HEK293 (cell line): ENCODE measurements at regions not wholly inside any gene's neighbourhood (a gene's known extent, or its start where the extent isn't known, plus 50 kb on each side); places are given as distances from the start of the nearest gene placed in this dataset.

Source experiments
- CTCF ChIA-PET: fragments of 350-600 bp; formaldehyde crosslinking; extraction: SDS; loops from one replicate; lab custom pipeline; 2021; ENCODE audit warnings: antibody characterized with exemption; lab: Yijun Ruan, JAX
- POLR2A ChIA-PET: fragments of 300-600 bp; formaldehyde crosslinking; extraction: SDS; loops from one replicate; lab custom pipeline; 2020; ENCODE audit warnings: antibody characterized with exemption, inconsistent platforms; lab: Yijun Ruan, JAX
- H3K27ac ChIP-seq: fragments of 200-500 bp; sonication (Bioruptor generic); 2 replicates; pipeline ENCODE4 v1.5.1; 2014; ENCODE audit warnings: low read depth, low read length, control low read depth, inconsistent platforms; ENCODE audit errors: extremely low read depth
- H3K36me3 ChIP-seq, 2 experiments: fragments of 200-500 bp in 1 of 2; sonication (Bioruptor generic) in 1 of 2; 1 replicate in 1 of 2; 2 replicates in 1 of 2; pipeline ENCODE4 v1.5.1; 2014 to 2017; ENCODE audit warnings: inconsistent platforms in 2 of 2, low read length in 2 of 2; ENCODE audit not compliant: control insufficient read depth in 2 of 2, insufficient read depth in 1 of 2
- H3K4me1 ChIP-seq: fragments of 200-500 bp; sonication (Bioruptor generic); 2 replicates; pipeline ENCODE4 v1.5.1; 2014; ENCODE audit warnings: mild to moderate bottlenecking, low read length, inconsistent platforms; ENCODE audit not compliant: control insufficient read depth, insufficient read depth
- H3K4me3 ChIP-seq: 2 replicates; pipeline ENCODE4 v1.5.1; 2011; ENCODE audit warnings: low read depth, mild to moderate bottlenecking, control low read depth, low read length, moderate library complexity
- H3K9me3 ChIP-seq: fragments of 200-500 bp; sonication (Bioruptor generic); 2 replicates; pipeline ENCODE4 v1.5.1; 2014; ENCODE audit warnings: low read depth, low read length, inconsistent platforms; ENCODE audit not compliant: control insufficient read depth, insufficient read depth
- GLI4 ChIP-seq: fragments of 450-650 bp; formaldehyde crosslinking; IDR thresholded peaks from 2 replicates; pipeline ENCODE4 v1.5.1; 2016; ENCODE audit warnings: missing biosample characterization, missing genetic modification characterization
- MEIS1 ChIP-seq: sonication (generic); formaldehyde crosslinking; IDR thresholded peaks from 2 replicates; pipeline ENCODE4 v1.8.1; 2022; ENCODE audit warnings: missing genetic modification reagents, mild to moderate bottlenecking, borderline replicate concordance
- SP2 ChIP-seq: fragments of 450-650 bp; formaldehyde crosslinking; IDR thresholded peaks from 2 replicates; pipeline ENCODE4 v1.5.1; 2016; ENCODE audit warnings: missing biosample characterization, missing genetic modification characterization
- ZBTB7A ChIP-seq: fragments of 450-650 bp; formaldehyde crosslinking; IDR thresholded peaks from 2 replicates; pipeline ENCODE4 v1.5.1; 2016; ENCODE audit warnings: low read depth, missing biosample characterization, missing genetic modification characterization
- ZFP37 ChIP-seq: fragments of 450-650 bp; formaldehyde crosslinking; IDR thresholded peaks from 2 replicates; pipeline ENCODE4 v1.5.1; 2016; ENCODE audit warnings: missing biosample characterization, missing genetic modification characterization
- ZNF184 ChIP-seq: fragments of 450-650 bp; IDR thresholded peaks from 2 replicates; pipeline ENCODE4 v1.5.1; 2018; ENCODE audit warnings: missing biosample characterization, mild to moderate bottlenecking, missing genetic modification characterization
- ZNF202 ChIP-seq: fragments of 450-650 bp; formaldehyde crosslinking; IDR thresholded peaks from 2 replicates; pipeline ENCODE4 v1.5.1; 2016; ENCODE audit warnings: missing biosample characterization, missing genetic modification characterization, borderline replicate concordance
- ZNF23 ChIP-seq: fragments of 450-650 bp; formaldehyde crosslinking; IDR thresholded peaks from 2 replicates; pipeline ENCODE4 v1.5.1; 2016; ENCODE audit warnings: missing biosample characterization, missing genetic modification characterization, borderline replicate concordance
- ZNF239 ChIP-seq: fragments of 450-650 bp; formaldehyde crosslinking; IDR thresholded peaks from 2 replicates; pipeline ENCODE4 v1.5.1; 2016; ENCODE audit warnings: missing biosample characterization, missing genetic modification characterization
- ZNF248 ChIP-seq: fragments of 450-650 bp; formaldehyde crosslinking; IDR thresholded peaks from 2 replicates; pipeline ENCODE4 v1.5.1; 2017; ENCODE audit warnings: missing biosample characterization, missing genetic modification characterization
- ZNF274 ChIP-seq, 2 experiments: fragments of 200-500 bp in 1 of 2; fragments of 450-650 bp in 1 of 2; sonication (Bioruptor generic) in 1 of 2; formaldehyde crosslinking in 1 of 2; IDR thresholded peaks; 2 replicates each; pipeline versions ENCODE4 v1.5.1 to v1.6.1; 2014 to 2016; ENCODE audit warnings: borderline replicate concordance in 1 of 2, inconsistent platforms in 1 of 2, low read length in 1 of 2, missing biosample characterization in 1 of 2, missing genetic modification characterization in 1 of 2
- ZNF324 ChIP-seq: fragments of 450-650 bp; formaldehyde crosslinking; IDR thresholded peaks from 2 replicates; pipeline ENCODE4 v1.5.1; 2016; ENCODE audit warnings: missing biosample characterization, missing genetic modification characterization
- ZNF449 ChIP-seq: fragments of 450-650 bp; formaldehyde crosslinking; IDR thresholded peaks from 2 replicates; pipeline ENCODE4 v1.5.1; 2017; ENCODE audit warnings: missing biosample characterization, mild to moderate bottlenecking, missing genetic modification characterization, moderate library complexity
- ZNF521 ChIP-seq: fragments of 450-650 bp; formaldehyde crosslinking; IDR thresholded peaks from 2 replicates; pipeline ENCODE4 v1.5.1; 2017; ENCODE audit warnings: missing biosample characterization, mild to moderate bottlenecking, missing genetic modification characterization
- ZNF596 ChIP-seq: fragments of 450-650 bp; IDR thresholded peaks from 2 replicates; pipeline ENCODE4 v1.5.0; 2018; ENCODE audit warnings: missing biosample characterization, mild to moderate bottlenecking, missing genetic modification characterization, moderate library complexity
- ZNF76 ChIP-seq: fragments of 450-650 bp; formaldehyde crosslinking; IDR thresholded peaks from 2 replicates; pipeline ENCODE4; 2016; ENCODE audit warnings: low read depth, missing biosample characterization, missing genetic modification characterization, borderline replicate concordance
- ZNF792 ChIP-seq: fragments of 450-650 bp; formaldehyde crosslinking; IDR thresholded peaks from 2 replicates; pipeline ENCODE4 v1.5.1; 2016; ENCODE audit warnings: missing biosample characterization, missing genetic modification characterization
- ZNF837 ChIP-seq: fragments of 450-650 bp; formaldehyde crosslinking; IDR thresholded peaks from 2 replicates; pipeline ENCODE4 v1.5.1; 2016; ENCODE audit warnings: missing biosample characterization, missing genetic modification characterization
- ZSCAN5A ChIP-seq: fragments of 450-650 bp; formaldehyde crosslinking; IDR thresholded peaks from 2 replicates; pipeline ENCODE4 v1.5.1; 2016; ENCODE audit warnings: missing biosample characterization, missing genetic modification characterization
- ZXDB ChIP-seq: fragments of 450-650 bp; formaldehyde crosslinking; IDR thresholded peaks from 2 replicates; pipeline ENCODE4 v1.5.1; 2016; ENCODE audit warnings: missing biosample characterization, missing genetic modification characterization
- TF ChIP-seq, protein P1 (sequence below): fragments of 450-650 bp; formaldehyde crosslinking; IDR thresholded peaks from 2 replicates; pipeline ENCODE4 v1.5.1; 2017; ENCODE audit warnings: missing biosample characterization, missing genetic modification characterization
- TF ChIP-seq, protein P2 (sequence below): fragments of 450-650 bp; formaldehyde crosslinking; IDR thresholded peaks from 2 replicates; pipeline ENCODE4 v1.5.1; 2017; ENCODE audit warnings: missing biosample characterization, missing genetic modification characterization

- POLR2A ChIA-PET: no interaction called here
- no peak for TF ChIP-seq ZNF184 (tag by site-specific recombination)
- TF ChIP-seq, all 188 proteins: peak for 0
These were observed 293.7 kb upstream of the CDYL start for GRCh38 chr6:4482461-4482860.

DNA sequence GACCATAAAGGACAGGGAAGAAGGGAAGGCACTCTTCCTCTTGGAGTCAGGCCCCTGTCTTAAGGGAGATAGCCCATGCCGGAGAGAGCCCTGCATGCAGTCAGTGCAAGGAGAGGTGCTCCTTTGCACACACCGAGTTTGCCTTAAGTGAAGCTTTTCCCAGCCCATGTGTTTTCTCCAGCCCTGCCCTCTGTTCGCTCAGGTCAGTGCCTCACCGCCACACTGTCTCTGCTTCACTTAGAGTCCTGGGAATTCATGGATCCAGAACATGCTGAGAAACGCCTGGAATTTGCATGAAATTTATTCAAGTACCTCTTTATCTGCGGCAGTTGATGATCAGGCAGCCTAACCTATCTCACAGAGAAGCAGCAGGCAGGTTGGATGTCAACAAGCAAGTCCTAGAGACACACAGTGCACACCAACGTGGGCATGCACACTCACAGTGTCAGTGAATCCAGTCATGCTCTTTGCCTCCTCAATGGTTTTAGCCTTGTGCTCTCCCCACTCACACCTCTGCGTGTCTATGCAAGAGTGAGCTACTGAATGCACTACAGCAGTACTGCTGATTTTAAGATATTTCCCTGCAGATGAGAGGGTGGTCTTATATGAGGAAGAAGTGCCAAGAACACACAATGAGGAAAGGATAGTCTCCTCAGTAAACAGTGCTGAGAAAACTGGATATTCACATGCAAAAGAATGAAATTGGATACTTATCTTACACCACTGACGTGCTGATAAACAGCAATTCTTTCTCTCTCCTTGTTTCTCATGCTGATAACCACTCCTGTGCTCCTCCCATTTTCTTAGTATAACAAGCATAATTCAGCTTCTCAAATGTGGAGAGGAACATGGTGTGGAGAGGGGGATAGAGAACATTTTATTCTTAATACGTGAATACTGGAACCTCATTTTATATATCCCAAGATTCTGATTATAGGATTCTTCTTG lies 295.1 kb upstream of the CDYL start:
- ChIA-PET POLR2A (no interaction called here), CTCF (interaction anchor here (0.5 kb wide), 1 partner anchor 542 kb away, joined by 3 read pairs; no protein-coding TSS in a partner anchor)
- Histone ChIP-seq H3K9me3 (no peaks in the 10 kb centered on the region), H3K27ac (no peak overlapping the region), H3K36me3 (no peaks in the 10 kb centered on the region), H3K4me1 (no peaks in the 10 kb centered on the region), H3K4me3 (no peak overlapping the region)
- TF ChIP-seq ZNF202 (tag by site-specific recombination) (no peak), GLI4 (tag by site-specific recombination) (no peak), ZNF449 (tag by site-specific recombination) (no peak), ZNF792 (tag by site-specific recombination) (no peak), ZNF274 (IDR thresholded peaks at IDR 0.05; ENCODE audit: low read length) (no peak), ZNF274 (tag by site-specific recombination; IDR thresholded peaks at IDR 0.05; ENCODE audit: borderline replicate concordance) (no peak), ZNF324 (tag by site-specific recombination) (no peak), ZXDB (tag by site-specific recombination) (no peak), ZFP37 (no peak), SP2 (tag by site-specific recombination) (no peak), ZSCAN5A (tag by site-specific recombination) (no peak)
- TF ChIP-seq, protein P1, sequence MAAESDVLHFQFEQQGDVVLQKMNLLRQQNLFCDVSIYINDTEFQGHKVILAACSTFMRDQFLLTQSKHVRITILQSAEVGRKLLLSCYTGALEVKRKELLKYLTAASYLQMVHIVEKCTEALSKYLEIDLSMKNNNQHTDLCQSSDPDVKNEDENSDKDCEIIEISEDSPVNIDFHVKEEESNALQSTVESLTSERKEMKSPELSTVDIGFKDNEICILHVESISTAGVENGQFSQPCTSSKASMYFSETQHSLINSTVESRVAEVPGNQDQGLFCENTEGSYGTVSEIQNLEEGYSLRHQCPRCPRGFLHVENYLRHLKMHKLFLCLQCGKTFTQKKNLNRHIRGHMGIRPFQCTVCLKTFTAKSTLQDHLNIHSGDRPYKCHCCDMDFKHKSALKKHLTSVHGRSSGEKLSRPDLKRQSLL (tag by site-specific recombination): no peak
- TF ChIP-seq, all 188 proteins: peak for 0

More at GRCh38 chr6:4482461-4482860, 293.7 kb upstream of the CDYL start:
- Histone ChIP-seq H3K27ac (no peak overlapping the region), H3K36me3 (no peaks in the 10 kb centered on the region), H3K9me3 (no peaks in the 10 kb centered on the region), H3K4me1 (no peaks in the 10 kb centered on the region), H3K4me3 (no peak overlapping the region)
- CTCF ChIA-PET: no interaction called here

DNA sequence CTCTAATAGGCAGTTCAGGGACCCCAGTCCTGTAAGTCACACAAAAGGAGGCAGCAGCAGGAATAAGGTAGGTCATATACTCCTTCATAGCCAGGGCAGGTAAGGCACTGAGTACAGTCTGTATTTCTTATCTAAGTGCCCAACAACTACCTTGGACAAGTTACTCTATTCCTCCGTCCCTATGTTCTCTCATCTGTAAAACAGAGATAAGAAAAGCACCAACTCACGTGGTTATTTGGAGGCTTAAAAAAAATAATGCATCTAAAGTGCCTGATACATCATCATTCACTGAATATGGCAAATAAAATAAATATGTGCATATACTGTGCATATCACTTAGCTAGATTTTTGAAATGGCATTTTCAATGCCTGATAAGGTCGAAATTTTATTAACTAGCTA lies 298.1 kb upstream of the CDYL start:
- Histone ChIP-seq H3K27ac (no peak overlapping the region), H3K9me3 (no peaks in the 10 kb centered on the region), H3K4me1 (no peaks in the 10 kb centered on the region), H3K36me3 (no peaks in the 10 kb centered on the region), H3K4me3 (no peak overlapping the region)
- CTCF ChIA-PET: interaction anchor here (0.8 kb wide), 1 partner anchor 63 kb away, joined by 3 read pairs; no protein-coding TSS in a partner anchor
- POLR2A ChIA-PET: no interaction called here
- TF ChIP-seq, protein P2, sequence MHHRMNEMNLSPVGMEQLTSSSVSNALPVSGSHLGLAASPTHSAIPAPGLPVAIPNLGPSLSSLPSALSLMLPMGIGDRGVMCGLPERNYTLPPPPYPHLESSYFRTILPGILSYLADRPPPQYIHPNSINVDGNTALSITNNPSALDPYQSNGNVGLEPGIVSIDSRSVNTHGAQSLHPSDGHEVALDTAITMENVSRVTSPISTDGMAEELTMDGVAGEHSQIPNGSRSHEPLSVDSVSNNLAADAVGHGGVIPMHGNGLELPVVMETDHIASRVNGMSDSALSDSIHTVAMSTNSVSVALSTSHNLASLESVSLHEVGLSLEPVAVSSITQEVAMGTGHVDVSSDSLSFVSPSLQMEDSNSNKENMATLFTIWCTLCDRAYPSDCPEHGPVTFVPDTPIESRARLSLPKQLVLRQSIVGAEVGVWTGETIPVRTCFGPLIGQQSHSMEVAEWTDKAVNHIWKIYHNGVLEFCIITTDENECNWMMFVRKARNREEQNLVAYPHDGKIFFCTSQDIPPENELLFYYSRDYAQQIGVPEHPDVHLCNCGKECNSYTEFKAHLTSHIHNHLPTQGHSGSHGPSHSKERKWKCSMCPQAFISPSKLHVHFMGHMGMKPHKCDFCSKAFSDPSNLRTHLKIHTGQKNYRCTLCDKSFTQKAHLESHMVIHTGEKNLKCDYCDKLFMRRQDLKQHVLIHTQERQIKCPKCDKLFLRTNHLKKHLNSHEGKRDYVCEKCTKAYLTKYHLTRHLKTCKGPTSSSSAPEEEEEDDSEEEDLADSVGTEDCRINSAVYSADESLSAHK (tag by site-specific recombination): no peak
- TF ChIP-seq ZNF248 (tag by site-specific recombination) (no peak), ZBTB7A (no peak), ZNF596 (tag by site-specific recombination) (no peak), MEIS1 (CRISPR knock-in tag) (no peak), ZNF521 (tag by site-specific recombination) (no peak), ZNF76 (tag by site-specific recombination) (no peak), ZNF239 (tag by site-specific recombination) (no peak), ZNF837 (no peak), ZNF23 (tag by site-specific recombination) (no peak)
